H9 (cell line): ENCODE measurements at regions not wholly inside any gene's neighbourhood (a gene's known extent, or its start where the extent isn't known, plus 50 kb on each side); places are given as distances from the start of the nearest gene placed in this dataset.

Experiments
- DNase-seq: peaks from one replicate; pipeline ENCODE4 v3.0.0-alpha.2; 2017
- H2AFZ ChIP-seq: one replicate; pipeline ENCODE4 v1.6.1; 2013; ENCODE audit warnings: mild to moderate bottlenecking, low read length, control low read depth, moderate library complexity
- H2AK5ac ChIP-seq: 2 replicates; pipeline ENCODE4 v1.6.1; 2013; ENCODE audit warnings: low read length, control low read depth, mixed read lengths; ENCODE audit not compliant: insufficient read length
- H2BK120ac ChIP-seq: one replicate; pipeline ENCODE4 v1.6.1; 2013; ENCODE audit warnings: low read depth, mild to moderate bottlenecking, low read length, control low read depth, inconsistent platforms; ENCODE audit not compliant: poor library complexity, severe bottlenecking
- H2BK12ac ChIP-seq: 2 replicates; pipeline ENCODE4 v1.6.1; 2013; ENCODE audit warnings: low read length, control low read depth, mixed read lengths, low read depth; ENCODE audit not compliant: insufficient read length
- H2BK15ac ChIP-seq: 2 replicates; pipeline ENCODE4 v1.6.1; 2013; ENCODE audit warnings: low read depth, low read length, control low read depth
- H2BK20ac ChIP-seq: one replicate; pipeline ENCODE4 v1.6.1; 2013; ENCODE audit warnings: low read depth, mild to moderate bottlenecking, low read length, control low read depth, inconsistent platforms; ENCODE audit not compliant: poor library complexity, severe bottlenecking
- H2BK5ac ChIP-seq: 2 replicates; pipeline ENCODE4 v1.6.1; 2013; ENCODE audit warnings: low read length, control low read depth, mixed read lengths; ENCODE audit not compliant: insufficient read length
- H3K14ac ChIP-seq: 2 replicates; pipeline ENCODE4 v1.6.1; 2013; ENCODE audit warnings: low read length, control low read depth; ENCODE audit not compliant: insufficient read depth
- H3K18ac ChIP-seq: 2 replicates; pipeline ENCODE4 v1.6.1; 2013; ENCODE audit warnings: low read depth, mild to moderate bottlenecking, mixed read lengths, low read length, control low read depth; ENCODE audit not compliant: insufficient read length
- H3K23ac ChIP-seq: 2 replicates; pipeline ENCODE4 v1.6.1; 2013; ENCODE audit warnings: low read length, control low read depth, mixed read lengths, low read depth; ENCODE audit not compliant: insufficient read length
- H3K23me2 ChIP-seq: 2 replicates; pipeline ENCODE4 v1.6.1; 2013; ENCODE audit warnings: low read depth, mild to moderate bottlenecking, mixed read lengths, low read length, control low read depth; ENCODE audit not compliant: insufficient read length, poor library complexity, severe bottlenecking
- H3K27ac ChIP-seq: 2 replicates; pipeline ENCODE4 v1.5.1; 2013; ENCODE audit warnings: low read length, control low read depth, mixed read lengths, low read depth; ENCODE audit not compliant: insufficient read length
- H3K27me3 ChIP-seq: 2 replicates; pipeline ENCODE4 v1.6.1; 2013; ENCODE audit warnings: low read length, control low read depth, inconsistent platforms; ENCODE audit not compliant: insufficient read depth
- H3K4ac ChIP-seq: 2 replicates; pipeline ENCODE4 v1.6.1; 2013; ENCODE audit warnings: low read depth, mild to moderate bottlenecking, control low read depth, inconsistent platforms, low read length, moderate library complexity
- H3K4me1 ChIP-seq: 2 replicates; pipeline ENCODE4 v1.6.1; 2013; ENCODE audit warnings: low read length, control low read depth, inconsistent platforms; ENCODE audit not compliant: insufficient read depth
- H3K4me2 ChIP-seq: 2 replicates; pipeline ENCODE4 v1.6.1; 2013; ENCODE audit warnings: low read length, control low read depth, mixed read lengths; ENCODE audit not compliant: insufficient read length, insufficient read depth
- H3K56ac ChIP-seq: 2 replicates; pipeline ENCODE4 v1.6.1; 2013; ENCODE audit warnings: low read depth, mild to moderate bottlenecking, mixed read lengths, low read length, control low read depth; ENCODE audit not compliant: insufficient read length
- H3K79me1 ChIP-seq: 2 replicates; pipeline ENCODE4 v1.6.1; 2013; ENCODE audit warnings: low read depth, mild to moderate bottlenecking, moderate library complexity, low read length, control low read depth, inconsistent platforms; ENCODE audit not compliant: insufficient read depth, poor library complexity, severe bottlenecking
- H3K79me2 ChIP-seq: 2 replicates; pipeline ENCODE4 v1.6.1; 2013; ENCODE audit warnings: low read length, control low read depth, inconsistent platforms; ENCODE audit not compliant: insufficient read depth
- H3K9ac ChIP-seq: 2 replicates; pipeline ENCODE4 v1.6.1; 2013; ENCODE audit warnings: low read length, control low read depth, mixed read lengths; ENCODE audit not compliant: insufficient read length; ENCODE audit errors: extremely low read depth
- H3K9me3 ChIP-seq: one replicate; pipeline ENCODE4 v1.6.1; 2013; ENCODE audit warnings: low read depth, low read length, inconsistent platforms; ENCODE audit not compliant: control insufficient read depth
- H3T11ph ChIP-seq: one replicate; pipeline ENCODE4 v1.6.1; 2013; ENCODE audit warnings: mild to moderate bottlenecking, low read length, control low read depth, inconsistent platforms
- H4K20me1 ChIP-seq: one replicate; pipeline ENCODE4 v1.6.1; 2013; ENCODE audit not compliant: control insufficient read depth, insufficient read length, insufficient read depth
- H4K5ac ChIP-seq: 2 replicates; pipeline ENCODE4 v1.6.1; 2013; ENCODE audit warnings: low read depth, mild to moderate bottlenecking, mixed read lengths, low read length, control low read depth; ENCODE audit not compliant: insufficient read length
- H4K8ac ChIP-seq: replicated peaks from 2 replicates; pipeline ENCODE4 v1.6.1; 2013; ENCODE audit warnings: low read length, control low read depth, mixed read lengths, low read depth; ENCODE audit not compliant: insufficient read length
- H4K91ac ChIP-seq: 2 replicates; pipeline ENCODE4 v1.6.1; 2013; ENCODE audit warnings: low read depth, mild to moderate bottlenecking, moderate library complexity, mixed read lengths, low read length, control low read depth; ENCODE audit not compliant: insufficient read length
- H3K27ac Mint-ChIP-seq, 3 experiments: 2 replicates in 2 of 3; 3 replicates in 1 of 3; pipeline ENCODE4 v1.8.0; 2020 to 2021; ENCODE audit warnings: mixed read lengths in 3 of 3, mild to moderate bottlenecking in 1 of 3, moderate library complexity in 1 of 3
- H3K27me3 Mint-ChIP-seq: 2 replicates; pipeline ENCODE4 v1.8.0; 2021; ENCODE audit warnings: low read depth, mild to moderate bottlenecking, moderate library complexity, mixed read lengths
- H3K36me3 Mint-ChIP-seq, 3 experiments: 2 replicates in 2 of 3; 3 replicates in 1 of 3; pipeline ENCODE4 v1.8.0; 2020 to 2021; ENCODE audit warnings: low read depth in 3 of 3, mixed read lengths in 3 of 3; ENCODE audit not compliant: insufficient read depth in 1 of 3
- H3K4me1 Mint-ChIP-seq, 2 experiments: 2 replicates each; pipeline ENCODE4 v1.8.0; 2020; ENCODE audit warnings: mixed read lengths in 2 of 2
- H3K4me3 Mint-ChIP-seq, 2 experiments: 2 replicates in 1 of 2; 3 replicates in 1 of 2; pipeline ENCODE4 v1.8.0; 2020 to 2021; ENCODE audit warnings: mild to moderate bottlenecking in 2 of 2, mixed read lengths in 2 of 2, moderate library complexity in 1 of 2
- H3K9me3 Mint-ChIP-seq, 2 experiments: 2 replicates in 1 of 2; 3 replicates in 1 of 2; pipeline ENCODE4 v1.8.0; 2020; ENCODE audit warnings: mild to moderate bottlenecking in 2 of 2, mixed read lengths in 2 of 2, moderate library complexity in 1 of 2
- TF ChIP-seq, protein P1 (sequence below): fragments of 200-600 bp; sonication (generic); conservative IDR thresholded peaks from 3 replicates; pipeline ENCODE4 v1.8.0; 2021; ENCODE audit warnings: antibody characterized with exemption, mild to moderate bottlenecking

DNA sequence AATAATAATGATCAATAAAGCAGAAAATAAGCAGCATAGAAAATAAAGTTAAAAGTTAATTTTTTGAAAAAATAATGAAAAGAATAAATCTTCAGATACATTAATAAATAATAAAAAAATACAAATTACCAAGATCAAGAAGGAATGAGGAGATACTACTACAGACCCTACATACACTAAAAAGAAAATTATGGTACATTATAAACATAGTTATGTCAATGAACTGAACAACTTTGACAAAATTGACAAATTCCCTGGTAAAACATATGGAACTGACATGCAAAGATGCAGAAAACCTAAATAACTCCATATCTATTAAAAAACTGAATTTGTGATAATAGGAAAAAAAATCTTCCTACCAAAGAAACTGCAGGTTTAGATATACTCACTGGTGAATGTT, 456.7 kb downstream of the PMP22 start:
- Histone ChIP-seq H3K23me2 (no peaks in the 10 kb centered on the region), H2BK12ac (no peak overlapping the region), H2BK20ac (no peak overlapping the region), H3K79me1 (no peaks in the 10 kb centered on the region), H4K20me1 (no peaks in the 10 kb centered on the region), H3K9ac (no peak overlapping the region), H2BK120ac (no peak overlapping the region), H3K56ac (no peak overlapping the region), H3K14ac (no peak overlapping the region), H2AK5ac (no peak overlapping the region), H3K79me2 (no peaks in the 10 kb centered on the region), H2BK5ac (no peak overlapping the region), H3K27me3 (no peaks in the 10 kb centered on the region), H3K18ac (no peak overlapping the region), H2BK15ac (no peak overlapping the region), H4K8ac (no peak overlapping the region), H3K4ac (no peak overlapping the region), H3K4me2 (no peak overlapping the region), H4K91ac (no peak overlapping the region), H3K23ac (no peak overlapping the region), H3K27ac (no peak overlapping the region), H3T11ph (no peak overlapping the region), H3K9me3 (no peaks in the 10 kb centered on the region), H3K4me1 (no peaks in the 10 kb centered on the region), H4K5ac (no peak overlapping the region), H2AFZ (no peak overlapping the region)
- DNase-seq, result no peak
- Mint-ChIP-seq H3K36me3 (0 out of 7 replicates have a peak, but pooled peaks cover 0 to 4% (median 0%) of the 10 kb centered on the region in 3 experiments), H3K27ac (no peak overlapping the region), H3K4me3 (no peak overlapping the region), H3K4me1 (peaks cover 8 to 11% of the 10 kb centered on the region in 2 experiments), H3K27me3 (no peaks in the 10 kb centered on the region; the same call in 1 of the 2 replicates), H3K9me3 (peaks cover 0 to 5% of the 10 kb centered on the region in 2 experiments; a peak in 2 of 5 replicates)
- TF ChIP-seq, protein P1, sequence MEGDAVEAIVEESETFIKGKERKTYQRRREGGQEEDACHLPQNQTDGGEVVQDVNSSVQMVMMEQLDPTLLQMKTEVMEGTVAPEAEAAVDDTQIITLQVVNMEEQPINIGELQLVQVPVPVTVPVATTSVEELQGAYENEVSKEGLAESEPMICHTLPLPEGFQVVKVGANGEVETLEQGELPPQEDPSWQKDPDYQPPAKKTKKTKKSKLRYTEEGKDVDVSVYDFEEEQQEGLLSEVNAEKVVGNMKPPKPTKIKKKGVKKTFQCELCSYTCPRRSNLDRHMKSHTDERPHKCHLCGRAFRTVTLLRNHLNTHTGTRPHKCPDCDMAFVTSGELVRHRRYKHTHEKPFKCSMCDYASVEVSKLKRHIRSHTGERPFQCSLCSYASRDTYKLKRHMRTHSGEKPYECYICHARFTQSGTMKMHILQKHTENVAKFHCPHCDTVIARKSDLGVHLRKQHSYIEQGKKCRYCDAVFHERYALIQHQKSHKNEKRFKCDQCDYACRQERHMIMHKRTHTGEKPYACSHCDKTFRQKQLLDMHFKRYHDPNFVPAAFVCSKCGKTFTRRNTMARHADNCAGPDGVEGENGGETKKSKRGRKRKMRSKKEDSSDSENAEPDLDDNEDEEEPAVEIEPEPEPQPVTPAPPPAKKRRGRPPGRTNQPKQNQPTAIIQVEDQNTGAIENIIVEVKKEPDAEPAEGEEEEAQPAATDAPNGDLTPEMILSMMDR, result no peak
